ENCODE measurements at regions not wholly inside any gene's neighbourhood (a gene's known extent, or its start where the extent isn't known, plus 50 kb on each side); places are given as distances from the start of the nearest gene placed in this dataset.

DNA sequence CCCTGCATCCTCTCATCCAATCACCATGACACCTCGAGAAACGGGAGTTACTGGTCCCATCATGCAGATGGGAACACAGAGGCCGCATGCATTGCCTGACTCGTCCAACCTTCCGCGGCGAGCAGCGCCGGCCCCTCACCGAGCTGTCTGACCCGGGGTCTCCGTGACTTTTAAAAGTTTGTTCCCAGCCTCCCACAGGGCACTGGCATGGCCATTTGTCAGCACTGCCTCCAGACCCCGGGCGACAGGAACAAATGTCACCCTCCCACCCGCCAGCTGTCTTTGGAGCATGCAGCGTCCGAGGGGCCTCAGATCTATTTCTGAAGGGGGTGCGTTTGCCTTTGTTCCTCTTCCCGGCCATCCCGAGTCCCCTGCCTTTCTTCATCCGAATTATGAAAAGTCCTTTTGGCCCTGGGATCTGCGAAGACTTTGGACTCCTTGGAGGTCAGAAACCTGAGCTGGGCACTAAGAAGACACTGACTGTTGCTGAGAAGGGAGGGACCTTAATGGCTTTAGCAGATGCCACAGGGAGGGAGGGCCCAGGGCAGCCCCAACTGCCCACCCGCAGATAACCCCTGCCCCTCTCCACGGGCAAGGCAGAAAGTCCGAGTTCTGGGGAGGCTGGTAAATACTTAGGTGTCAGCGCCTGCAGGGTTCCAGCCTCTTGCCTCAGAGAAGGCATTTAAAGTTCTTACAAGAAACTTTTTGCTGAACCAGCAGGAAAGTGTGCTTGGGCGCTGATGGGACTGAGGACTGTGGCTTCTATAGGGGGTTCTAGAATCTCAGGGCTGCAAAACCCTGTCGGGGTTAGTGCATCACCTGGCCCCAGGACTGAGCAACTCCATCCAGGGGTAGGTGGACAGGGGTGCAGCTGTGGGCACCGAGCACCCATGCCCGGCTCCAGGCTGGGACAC is 348.1 kb downstream of the FOXL1 start:
- POLR2A ChIA-PET: no interaction called here
- intact Hi-C loops (cut with micrococcal nuclease): no loop called here
- H3K36me3 Mint-ChIP-seq (ENCODE audit: low read depth): no peaks in the 10 kb centered on the region
- no peak overlapping the region for H3K4me3 Mint-ChIP-seq
- DNase-seq (no peak), ATAC-seq (ENCODE audit: low read depth) (no peak)
- H3K27me3 Mint-ChIP-seq: peaks cover 61% of the 10 kb centered on the region
- TF ChIP-seq, protein P1, sequence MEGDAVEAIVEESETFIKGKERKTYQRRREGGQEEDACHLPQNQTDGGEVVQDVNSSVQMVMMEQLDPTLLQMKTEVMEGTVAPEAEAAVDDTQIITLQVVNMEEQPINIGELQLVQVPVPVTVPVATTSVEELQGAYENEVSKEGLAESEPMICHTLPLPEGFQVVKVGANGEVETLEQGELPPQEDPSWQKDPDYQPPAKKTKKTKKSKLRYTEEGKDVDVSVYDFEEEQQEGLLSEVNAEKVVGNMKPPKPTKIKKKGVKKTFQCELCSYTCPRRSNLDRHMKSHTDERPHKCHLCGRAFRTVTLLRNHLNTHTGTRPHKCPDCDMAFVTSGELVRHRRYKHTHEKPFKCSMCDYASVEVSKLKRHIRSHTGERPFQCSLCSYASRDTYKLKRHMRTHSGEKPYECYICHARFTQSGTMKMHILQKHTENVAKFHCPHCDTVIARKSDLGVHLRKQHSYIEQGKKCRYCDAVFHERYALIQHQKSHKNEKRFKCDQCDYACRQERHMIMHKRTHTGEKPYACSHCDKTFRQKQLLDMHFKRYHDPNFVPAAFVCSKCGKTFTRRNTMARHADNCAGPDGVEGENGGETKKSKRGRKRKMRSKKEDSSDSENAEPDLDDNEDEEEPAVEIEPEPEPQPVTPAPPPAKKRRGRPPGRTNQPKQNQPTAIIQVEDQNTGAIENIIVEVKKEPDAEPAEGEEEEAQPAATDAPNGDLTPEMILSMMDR (IDR thresholded peaks at IDR 0.05): no peak
- peaks cover 2% of the 10 kb centered on the region for H3K4me1 Mint-ChIP-seq
- peaks cover 4% of the 10 kb centered on the region for H3K9me3 Mint-ChIP-seq
- CTCF ChIA-PET: no interaction called here
- H3K27ac Mint-ChIP-seq: no peak overlapping the region

DNA sequence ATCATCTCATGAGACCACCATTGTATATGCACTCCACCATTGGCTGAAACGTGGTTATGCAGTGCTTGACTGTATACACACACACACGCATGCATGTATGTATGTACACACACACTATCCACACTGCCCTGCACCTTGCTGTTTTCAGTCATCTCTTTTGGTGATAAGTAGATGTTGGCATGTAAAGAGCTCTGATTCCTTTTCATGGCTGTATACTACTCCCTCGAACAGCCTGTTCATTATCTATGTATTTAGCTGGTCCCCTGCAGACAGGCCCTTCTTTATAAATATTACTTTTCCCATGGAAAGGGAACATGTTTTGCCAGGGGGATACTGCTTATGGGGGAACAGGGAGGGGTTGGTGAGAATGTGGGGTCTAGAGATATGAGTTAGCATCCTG is 349.4 kb downstream of the FOXL1 start:
- ChIA-PET POLR2A (no interaction called here), CTCF (no interaction called here)
- Mint-ChIP-seq H3K27me3 (peaks cover 58% of the 10 kb centered on the region), H3K4me1 (peaks cover 2% of the 10 kb centered on the region), H3K4me3 (no peak overlapping the region), H3K36me3 (ENCODE audit: low read depth) (no peaks in the 10 kb centered on the region), H3K27ac (no peak overlapping the region), H3K9me3 (no peaks in the 10 kb centered on the region)
- no peak for ATAC-seq (ENCODE audit: low read depth)
- intact Hi-C loops (cut with micrococcal nuclease): no loop called here
- no peak for DNase-seq
- TF ChIP-seq, protein P1 (IDR thresholded peaks at IDR 0.05): no peak

GRCh38 chr16:86928523-86929011 is 350.2 kb downstream of the FOXL1 start:
- Mint-ChIP-seq H3K27me3 (peaks cover 52% of the 10 kb centered on the region), H3K27ac (no peak overlapping the region), H3K9me3 (no peaks in the 10 kb centered on the region), H3K36me3 (ENCODE audit: low read depth) (no peaks in the 10 kb centered on the region), H3K4me3 (no peak overlapping the region), H3K4me1 (peaks cover 2% of the 10 kb centered on the region)
- no peak for ATAC-seq (ENCODE audit: low read depth)
- DNase-seq: no peak
- TF ChIP-seq, protein P1 (IDR thresholded peaks at IDR 0.05): no peak
- CTCF ChIA-PET: no interaction called here
- intact Hi-C loops (cut with micrococcal nuclease): no loop called here
- POLR2A ChIA-PET: no interaction called here

- ATAC-seq (ENCODE audit: low read depth): no peak
- ChIA-PET POLR2A (no interaction called here), CTCF (no interaction called here)
- no peak overlapping the region for H3K4me3 Mint-ChIP-seq
- H3K27ac Mint-ChIP-seq: no peak overlapping the region
- H3K27me3 Mint-ChIP-seq: peaks cover 48% of the 10 kb centered on the region
- DNase-seq: no peak
- H3K36me3 Mint-ChIP-seq (ENCODE audit: low read depth): no peaks in the 10 kb centered on the region
- TF ChIP-seq, protein P1 (IDR thresholded peaks at IDR 0.05): no peak
- intact Hi-C loops (cut with micrococcal nuclease): no loop called here
- peaks cover 2% of the 10 kb centered on the region for H3K4me1 Mint-ChIP-seq
- H3K9me3 Mint-ChIP-seq: no peaks in the 10 kb centered on the region
These were observed 350.9 kb downstream of the FOXL1 start for GRCh38 chr16:86929057-86929871.

- TF ChIP-seq, protein P1 (IDR thresholded peaks at IDR 0.05): no peak
- intact Hi-C loops (cut with micrococcal nuclease): no loop called here
- DNase-seq (no peak), ATAC-seq (ENCODE audit: low read depth) (no peak)
- Mint-ChIP-seq H3K4me1 (peaks cover 2% of the 10 kb centered on the region), H3K36me3 (ENCODE audit: low read depth) (no peaks in the 10 kb centered on the region), H3K27me3 (peaks cover 46% of the 10 kb centered on the region), H3K4me3 (no peak overlapping the region), H3K9me3 (no peaks in the 10 kb centered on the region), H3K27ac (no peak overlapping the region)
- ChIA-PET CTCF (no interaction called here), POLR2A (no interaction called here)
These were observed 351.7 kb downstream of the FOXL1 start for GRCh38 chr16:86930001-86930400.

All from activated B cell treated with CpG ODN at 0.5 μM for 24 hours (primary cell).